GM12872 (cell line): ENCODE measurements at regions not wholly inside any gene's neighbourhood (a gene's known extent, or its start where the extent isn't known, plus 50 kb on each side); places are given as distances from the start of the nearest gene placed in this dataset.

Experiments
- CTCF ChIP-seq: IDR thresholded peaks from 3 replicates; pipeline ENCODE4 v1.5.1; 2011; ENCODE audit warnings: low read depth, mild to moderate bottlenecking, low read length, moderate library complexity; ENCODE audit not compliant: insufficient read depth

GRCh38 chr2:4576075-4576474 is 872.7 kb downstream of the DCDC2C start:
- TF ChIP-seq CTCF: no peak

DNA sequence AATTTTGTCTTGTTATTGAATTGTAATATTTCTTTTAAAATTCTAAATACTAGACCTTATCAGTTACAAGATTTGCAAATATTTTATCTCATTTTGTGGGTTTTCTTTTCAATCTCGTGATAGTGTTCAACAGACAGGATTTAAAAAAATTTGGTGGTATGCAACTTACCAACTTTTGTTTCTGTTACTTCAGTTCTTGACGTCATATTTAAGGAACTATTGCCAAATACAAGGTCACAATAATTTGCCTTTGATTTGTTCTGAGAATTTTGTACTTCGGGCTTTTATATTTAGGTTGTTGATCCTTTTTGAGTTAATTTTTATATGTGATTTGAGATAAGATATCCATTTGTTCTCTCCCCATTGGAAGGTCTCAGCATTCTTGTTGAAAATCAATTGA is 876.6 kb downstream of the DCDC2C start:
- TF ChIP-seq CTCF: no peak

GRCh38 chr2:4585057-4585635 is 881.8 kb downstream of the DCDC2C start:
- TF ChIP-seq CTCF: no peak

GRCh38 chr2:4588606-4589005 is 885.2 kb downstream of the DCDC2C start:
- TF ChIP-seq CTCF: no peak

DNA sequence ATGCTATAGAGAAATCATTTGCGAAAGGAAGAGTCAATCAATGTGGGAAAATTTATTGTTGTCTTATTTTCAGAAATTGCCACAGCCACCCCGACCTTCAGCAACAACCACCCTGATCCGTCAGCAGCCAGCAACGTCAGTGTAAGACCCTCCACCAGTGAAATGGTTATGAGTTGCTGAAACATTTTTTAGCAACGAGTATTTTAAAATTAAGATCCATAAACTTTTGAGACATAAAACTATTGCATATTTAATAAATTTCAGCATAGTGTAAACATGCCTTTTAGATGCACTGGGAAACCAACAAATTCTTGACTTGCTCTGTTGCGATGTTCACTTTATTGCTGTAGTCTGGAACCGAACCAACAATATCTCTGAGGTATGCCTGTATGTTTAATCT is 887.9 kb downstream of the DCDC2C start:
- TF ChIP-seq CTCF: no peak

DNA sequence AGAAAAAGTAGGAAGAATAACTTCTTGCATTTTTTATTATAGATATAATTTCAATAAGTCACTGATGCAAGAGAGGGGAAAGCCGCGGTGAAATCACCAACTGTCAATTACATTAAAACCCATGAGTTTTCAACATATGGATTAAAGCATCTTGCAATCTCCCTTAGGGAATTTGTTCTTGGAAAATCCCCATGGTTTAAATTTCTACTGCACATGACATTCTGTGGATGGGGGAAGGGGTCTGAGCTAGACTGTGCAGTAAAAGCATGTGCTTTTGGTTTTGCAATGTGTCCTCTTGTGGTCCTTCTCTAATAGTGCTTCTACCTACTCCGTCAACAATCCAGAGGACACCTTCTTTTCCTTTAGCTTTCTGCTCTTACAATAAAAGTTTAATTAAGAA is 894.0 kb downstream of the DCDC2C start:
- TF ChIP-seq CTCF: no peak

- TF ChIP-seq CTCF: no peak
Observed at GRCh38 chr2:4604767-4605166, 901.4 kb downstream of the DCDC2C start.

GRCh38 chr2:4618141-4618540 is 914.8 kb downstream of the DCDC2C start:
- TF ChIP-seq CTCF: no peak
